Mucosa of descending colon (tissue), 3 donors: ENCODE measurements at regions not wholly inside any gene's neighbourhood (a gene's known extent, or its start where the extent isn't known, plus 50 kb on each side); places are given as distances from the start of the nearest gene placed in this dataset.

Experiments used
- ATAC-seq: fragments of 200-7000 bp; cut with Tn5 transposase; one replicate; pipeline ENCODE4 v1.9.1; 2020; ENCODE audit warnings: mild to moderate bottlenecking, moderate library complexity
- DNase-seq, 3 donors: peaks; one replicate each; pipeline ENCODE4 v3.0.0-alpha.2; 2020
- H3K36me3 ChIP-seq: fragments of 200-600 bp; one replicate; pipeline ENCODE4 v1.8.0; 2021; ENCODE audit warnings: low read depth, mild to moderate bottlenecking
- H3K4me1 ChIP-seq: fragments of 200-600 bp; one replicate; pipeline ENCODE4 v1.8.0; 2021; ENCODE audit warnings: low read depth, mild to moderate bottlenecking
- H3K4me3 ChIP-seq: fragments of 200-600 bp; one replicate; pipeline ENCODE4 v1.8.0; 2021; ENCODE audit warnings: mild to moderate bottlenecking
- H3K9me3 ChIP-seq: fragments of 200-600 bp; one replicate; pipeline ENCODE4 v1.8.0; 2021; ENCODE audit warnings: mild to moderate bottlenecking
- intact Hi-C, 2 donors: fragments of 100-400 bp; cut with DNase I in 1 of 2; cut with micrococcal nuclease in 1 of 2; formaldehyde crosslinking; loops; one replicate each; pipeline versions ENCODE4 v1.11.0 to v1.11.1; 2022; cut with DNase I, micrococcal nuclease
- TF ChIP-seq, protein P1 (sequence below): fragments of 200-600 bp; IDR thresholded peaks from one replicate; pipeline ENCODE4 v1.8.0; 2022; ENCODE audit warnings: antibody characterized with exemption, mild to moderate bottlenecking
- donor health status: DM: no; HTN: no; CAD: no; lungs with moderate emphysema.
- donor health status: DM: no; HTN: no; CAD: no.
- donor health status: DM: no; HTN: yes; CAD: no.

- no peak for ATAC-seq
- no peak for DNase-seq
- H3K4me3 ChIP-seq = no peak overlapping the region
- H3K36me3 ChIP-seq = no peaks in the 10 kb centered on the region
- H3K4me1 ChIP-seq = no peaks in the 10 kb centered on the region
- intact Hi-C loops = no loop called here
- TF ChIP-seq, protein P1, sequence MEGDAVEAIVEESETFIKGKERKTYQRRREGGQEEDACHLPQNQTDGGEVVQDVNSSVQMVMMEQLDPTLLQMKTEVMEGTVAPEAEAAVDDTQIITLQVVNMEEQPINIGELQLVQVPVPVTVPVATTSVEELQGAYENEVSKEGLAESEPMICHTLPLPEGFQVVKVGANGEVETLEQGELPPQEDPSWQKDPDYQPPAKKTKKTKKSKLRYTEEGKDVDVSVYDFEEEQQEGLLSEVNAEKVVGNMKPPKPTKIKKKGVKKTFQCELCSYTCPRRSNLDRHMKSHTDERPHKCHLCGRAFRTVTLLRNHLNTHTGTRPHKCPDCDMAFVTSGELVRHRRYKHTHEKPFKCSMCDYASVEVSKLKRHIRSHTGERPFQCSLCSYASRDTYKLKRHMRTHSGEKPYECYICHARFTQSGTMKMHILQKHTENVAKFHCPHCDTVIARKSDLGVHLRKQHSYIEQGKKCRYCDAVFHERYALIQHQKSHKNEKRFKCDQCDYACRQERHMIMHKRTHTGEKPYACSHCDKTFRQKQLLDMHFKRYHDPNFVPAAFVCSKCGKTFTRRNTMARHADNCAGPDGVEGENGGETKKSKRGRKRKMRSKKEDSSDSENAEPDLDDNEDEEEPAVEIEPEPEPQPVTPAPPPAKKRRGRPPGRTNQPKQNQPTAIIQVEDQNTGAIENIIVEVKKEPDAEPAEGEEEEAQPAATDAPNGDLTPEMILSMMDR = no peak
- H3K9me3 ChIP-seq = no peaks in the 10 kb centered on the region
These were observed 307.4 kb upstream of the B3GAT1 start for GRCh38 chr11:134719397-134719796.

- Histone ChIP-seq H3K4me3 (no peak overlapping the region), H3K36me3 (no peaks in the 10 kb centered on the region), H3K4me1 (no peaks in the 10 kb centered on the region), H3K9me3 (no peaks in the 10 kb centered on the region)
- DNase-seq (no peak), ATAC-seq (no peak)
- TF ChIP-seq, protein P1 = no peak
- intact Hi-C loops = no loop called here
These were observed 304.5 kb upstream of the B3GAT1 start for GRCh38 chr11:134716582-134716981.

DNA sequence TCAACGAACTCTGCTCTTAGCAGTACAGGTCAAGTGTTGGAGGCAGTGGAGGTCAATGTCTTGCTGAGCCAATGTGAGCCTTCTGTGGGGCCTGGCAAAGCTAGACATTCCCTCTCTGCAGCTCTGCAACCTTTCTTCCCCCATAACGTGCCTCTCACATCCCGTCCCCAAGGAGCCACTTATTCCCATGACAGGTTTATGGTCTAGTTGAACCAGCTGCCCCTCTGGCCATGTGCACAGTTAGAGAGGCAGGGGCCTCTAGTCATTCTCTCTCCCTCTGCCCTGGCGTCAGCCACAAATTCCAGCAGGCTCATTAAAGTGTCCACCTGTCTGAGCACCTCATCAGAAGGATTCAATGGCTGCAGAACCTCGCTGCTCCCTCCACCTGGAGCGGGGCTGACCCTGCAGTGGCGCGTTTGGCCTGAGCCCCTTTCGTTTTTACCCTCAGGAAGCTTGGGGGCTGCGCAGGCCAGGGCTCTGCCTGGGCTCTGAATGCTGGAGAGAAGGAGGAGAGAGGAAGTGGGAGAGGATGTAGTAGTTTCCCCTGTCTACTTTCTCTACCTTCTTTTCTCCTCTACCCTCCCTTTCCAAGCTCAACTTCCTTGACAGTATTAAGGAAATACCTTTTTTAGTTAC, 302.1 kb upstream of the B3GAT1 start:
- no peaks in the 10 kb centered on the region for H3K4me1 ChIP-seq
- no peak for DNase-seq
- TF ChIP-seq, protein P1 = no peak

GRCh38 chr11:134712228-134713145, 300.4 kb upstream of the B3GAT1 start:
- no peak overlapping the region for H3K4me3 ChIP-seq
- TF ChIP-seq, protein P1 = no peak
- H3K36me3 ChIP-seq = no peaks in the 10 kb centered on the region
- ATAC-seq (no peak), DNase-seq (no peak)
- H3K4me1 ChIP-seq = no peaks in the 10 kb centered on the region
- intact Hi-C loops = no loop called here
- H3K9me3 ChIP-seq = no peaks in the 10 kb centered on the region

More for the DNA sequence above, 302.1 kb upstream of the B3GAT1 start:
- no peak for ATAC-seq
- H3K9me3 ChIP-seq = no peaks in the 10 kb centered on the region
- no peaks in the 10 kb centered on the region for H3K36me3 ChIP-seq
- H3K4me3 ChIP-seq = no peak overlapping the region
- intact Hi-C loops = no loop called here

DNA sequence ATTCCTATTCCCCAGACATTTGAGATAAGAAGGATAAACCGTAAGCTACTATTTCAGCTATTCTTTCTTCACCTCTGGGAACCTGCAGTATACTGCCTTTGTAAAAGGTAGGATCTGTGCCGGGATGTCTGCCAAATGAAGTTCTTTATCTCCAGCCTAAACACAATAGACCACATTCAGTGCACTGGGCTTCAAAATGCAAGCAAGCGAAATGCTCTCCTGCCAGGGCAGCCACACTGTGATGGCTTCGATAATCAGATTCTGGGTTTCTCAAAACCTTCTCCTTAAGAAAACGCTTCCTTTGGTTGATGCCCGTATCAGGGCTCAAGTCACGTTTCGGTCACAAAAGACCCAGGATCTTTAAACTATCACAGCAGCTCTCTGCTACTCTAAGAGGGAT, 299.5 kb upstream of the B3GAT1 start:
- H3K4me3 ChIP-seq = no peak overlapping the region
- H3K36me3 ChIP-seq = no peaks in the 10 kb centered on the region
- no peaks in the 10 kb centered on the region for H3K4me1 ChIP-seq
- TF ChIP-seq, protein P1 = no peak
- DNase-seq (no peak), ATAC-seq (no peak)
- intact Hi-C loops = no loop called here
- H3K9me3 ChIP-seq = no peaks in the 10 kb centered on the region
